ENCODE measurements at regions not wholly inside any gene's neighbourhood (a gene's known extent, or its start where the extent isn't known, plus 50 kb on each side); places are given as distances from the start of the nearest gene placed in this dataset.

DNA sequence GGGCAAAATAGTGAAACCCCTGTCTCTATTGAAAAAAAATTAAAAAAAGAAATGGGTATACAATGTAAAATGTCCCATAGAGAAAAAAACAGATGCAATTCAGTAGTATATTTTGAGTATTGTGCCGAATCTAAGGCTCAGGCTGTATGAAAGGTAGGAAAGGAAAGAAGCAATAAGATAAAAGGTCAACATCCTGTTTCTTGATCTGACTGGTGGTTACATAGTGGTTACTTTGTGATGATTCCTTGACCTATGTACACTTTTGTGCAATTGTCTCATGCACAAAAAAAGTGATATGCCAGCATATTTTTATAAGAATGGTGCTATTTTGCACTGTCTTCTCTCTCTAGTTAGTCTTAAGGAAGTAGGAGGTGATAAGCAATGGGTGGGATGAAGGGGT lies 1333.7 kb upstream of the TMEFF2 start:
- TF ChIP-seq, protein P1, sequence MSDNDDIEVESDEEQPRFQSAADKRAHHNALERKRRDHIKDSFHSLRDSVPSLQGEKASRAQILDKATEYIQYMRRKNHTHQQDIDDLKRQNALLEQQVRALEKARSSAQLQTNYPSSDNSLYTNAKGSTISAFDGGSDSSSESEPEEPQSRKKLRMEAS (IDR thresholded peaks at IDR 0.05): no peak
- TF ChIP-seq CEBPB (IDR thresholded peaks at IDR 0.05) (no peak), RAD21 (IDR thresholded peaks at IDR 0.05; ENCODE audit: low read depth) (no peak), CREB1 (IDR thresholded peaks at IDR 0.05; ENCODE audit: low read depth) (no peak), TEAD4 (IDR thresholded peaks at IDR 0.05) (no peak), YY1 (IDR thresholded peaks at IDR 0.05; ENCODE audit: low read depth) (no peak), TAF1 (IDR thresholded peaks at IDR 0.05; ENCODE audit: low read depth) (no peak), EP300 (IDR thresholded peaks at IDR 0.05; ENCODE audit: borderline replicate concordance) (no peak)
- TF ChIP-seq, protein P2, sequence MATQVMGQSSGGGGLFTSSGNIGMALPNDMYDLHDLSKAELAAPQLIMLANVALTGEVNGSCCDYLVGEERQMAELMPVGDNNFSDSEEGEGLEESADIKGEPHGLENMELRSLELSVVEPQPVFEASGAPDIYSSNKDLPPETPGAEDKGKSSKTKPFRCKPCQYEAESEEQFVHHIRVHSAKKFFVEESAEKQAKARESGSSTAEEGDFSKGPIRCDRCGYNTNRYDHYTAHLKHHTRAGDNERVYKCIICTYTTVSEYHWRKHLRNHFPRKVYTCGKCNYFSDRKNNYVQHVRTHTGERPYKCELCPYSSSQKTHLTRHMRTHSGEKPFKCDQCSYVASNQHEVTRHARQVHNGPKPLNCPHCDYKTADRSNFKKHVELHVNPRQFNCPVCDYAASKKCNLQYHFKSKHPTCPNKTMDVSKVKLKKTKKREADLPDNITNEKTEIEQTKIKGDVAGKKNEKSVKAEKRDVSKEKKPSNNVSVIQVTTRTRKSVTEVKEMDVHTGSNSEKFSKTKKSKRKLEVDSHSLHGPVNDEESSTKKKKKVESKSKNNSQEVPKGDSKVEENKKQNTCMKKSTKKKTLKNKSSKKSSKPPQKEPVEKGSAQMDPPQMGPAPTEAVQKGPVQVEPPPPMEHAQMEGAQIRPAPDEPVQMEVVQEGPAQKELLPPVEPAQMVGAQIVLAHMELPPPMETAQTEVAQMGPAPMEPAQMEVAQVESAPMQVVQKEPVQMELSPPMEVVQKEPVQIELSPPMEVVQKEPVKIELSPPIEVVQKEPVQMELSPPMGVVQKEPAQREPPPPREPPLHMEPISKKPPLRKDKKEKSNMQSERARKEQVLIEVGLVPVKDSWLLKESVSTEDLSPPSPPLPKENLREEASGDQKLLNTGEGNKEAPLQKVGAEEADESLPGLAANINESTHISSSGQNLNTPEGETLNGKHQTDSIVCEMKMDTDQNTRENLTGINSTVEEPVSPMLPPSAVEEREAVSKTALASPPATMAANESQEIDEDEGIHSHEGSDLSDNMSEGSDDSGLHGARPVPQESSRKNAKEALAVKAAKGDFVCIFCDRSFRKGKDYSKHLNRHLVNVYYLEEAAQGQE (IDR thresholded peaks at IDR 0.05; ENCODE audit: low read depth): no peak
